GM12878 (cell line): ENCODE measurements at regions not wholly inside any gene's neighbourhood (a gene's known extent, or its start where the extent isn't known, plus 50 kb on each side); places are given as distances from the start of the nearest gene placed in this dataset.

Experiments
- ATAC-seq: fragments of 200-7000 bp; cut with Tn5 transposase; 3 replicates; pipeline ENCODE4 v1.9.1; 2020; ENCODE audit warnings: mild to moderate bottlenecking, moderate library complexity
- BruUV-seq: library from RNA; stranded (reverse); fragments of 400-500 nt; replicated peaks from 2 replicates; lab custom pipeline; 2021; lab: Mats Ljungman, UMichigan
- CTCF ChIA-PET: fragments of 300-600 bp; sonication (Branson Sonifier 250); formaldehyde crosslinking; extraction: SDS; loops from one replicate; lab custom pipeline; 2021; ENCODE audit warnings: inconsistent platforms; lab: Yijun Ruan, JAX
- POLR2A ChIA-PET: fragments of 350-600 bp; formaldehyde crosslinking; extraction: SDS; loops from one replicate; lab custom pipeline; 2021; ENCODE audit warnings: inconsistent platforms; lab: Charles Lee
- RAD21 ChIA-PET: fragments of 300-600 bp; sonication (Branson Sonifier 250); formaldehyde crosslinking; loops from one replicate; lab custom pipeline; 2023; ENCODE audit warnings: antibody characterized with exemption; ENCODE audit not compliant: unreplicated experiment; lab: Charles Lee
- SMC1A ChIA-PET: fragments of 300-600 bp; sonication (Branson Sonifier 250); formaldehyde crosslinking; loops from one replicate; lab custom pipeline; 2023; ENCODE audit not compliant: unreplicated experiment, uncharacterized antibody; lab: Charles Lee
- DNase-seq: peaks from one replicate; pipeline ENCODE4 v3.0.0-alpha.2; 2011; ENCODE audit warnings: low read depth, low spot score
- FAIRE-seq: peaks from 3 replicates; lab custom pipeline; 2011; peaks lifted over from hg19 to GRCh38; lab: Jason Lieb, UNC
- H2AFZ ChIP-seq: 2 replicates; pipeline ENCODE4 v1.6.0; 2011; ENCODE audit warnings: low read depth, low read length, control low read depth; ENCODE audit not compliant: control insufficient read depth
- H3K27ac ChIP-seq: 2 replicates; pipeline ENCODE4 v1.5.1; 2011; ENCODE audit warnings: control low read depth; ENCODE audit not compliant: control insufficient read depth, insufficient read depth
- H3K27me3 ChIP-seq, 2 experiments: replicated peaks in 1 of 2; 2 replicates each; pipeline versions ENCODE4 v1.6.0 to v1.6.1; 2011; ENCODE audit warnings: low read length in 1 of 2; ENCODE audit not compliant: control insufficient read depth in 2 of 2, insufficient read depth in 2 of 2
- H3K36me3 ChIP-seq, 2 experiments: 2 replicates each; pipeline ENCODE4 v1.5.1; 2011; ENCODE audit warnings: low read length in 1 of 2; ENCODE audit not compliant: control insufficient read depth in 2 of 2, insufficient read depth in 2 of 2
- H3K4me1 ChIP-seq: 2 replicates; pipeline ENCODE4 v1.6.1; 2011; ENCODE audit warnings: mild to moderate bottlenecking, low read length, moderate library complexity, mixed read lengths; ENCODE audit not compliant: control insufficient read depth, insufficient read depth
- H3K4me2 ChIP-seq: 2 replicates; pipeline ENCODE4 v1.6.0; 2011; ENCODE audit warnings: control low read depth; ENCODE audit not compliant: control insufficient read depth, insufficient read depth
- H3K4me3 ChIP-seq: fragments of 200-600 bp; sonication (generic); 2 replicates; pipeline ENCODE4 v1.5.1; 2016
- H3K79me2 ChIP-seq: 2 replicates; pipeline ENCODE4 v1.6.0; 2011; ENCODE audit warnings: low read length; ENCODE audit not compliant: control insufficient read depth, insufficient read depth
- H3K9ac ChIP-seq: 2 replicates; pipeline ENCODE4 v1.8.0; 2011; ENCODE audit warnings: low read length, control low read depth, mixed read lengths; ENCODE audit not compliant: control insufficient read depth, insufficient read depth
- H3K9me3 ChIP-seq: replicated peaks from 3 replicates; pipeline ENCODE4 v1.5.1; 2011; ENCODE audit warnings: mild to moderate bottlenecking, low read length; ENCODE audit not compliant: control insufficient read depth, insufficient read depth
- H4K20me1 ChIP-seq: 2 replicates; pipeline ENCODE4 v1.6.0; 2011; ENCODE audit not compliant: control insufficient read depth, insufficient read depth
- EED ChIP-seq: sonication (generic); IDR thresholded peaks from 2 replicates; pipeline ENCODE4 v1.6.1; 2016; ENCODE audit warnings: antibody characterized with exemption, low read depth
- IRF4 ChIP-seq: IDR thresholded peaks from 2 replicates; pipeline ENCODE4 v1.6.1; 2011; ENCODE audit warnings: low read depth, low read length
- JUNB ChIP-seq: IDR thresholded peaks from 2 replicates; pipeline ENCODE4 v1.6.1; 2016; ENCODE audit warnings: antibody characterized with exemption, mild to moderate bottlenecking
- MTA3 ChIP-seq: IDR thresholded peaks from 2 replicates; pipeline ENCODE4 v1.6.1; 2012; ENCODE audit warnings: low read length, inconsistent platforms, borderline replicate concordance
- SPI1 ChIP-seq: IDR thresholded peaks from 2 replicates; pipeline ENCODE4 v1.6.1; 2011; ENCODE audit warnings: low read depth, mild to moderate bottlenecking, low read length, moderate library complexity, borderline replicate concordance; ENCODE audit not compliant: insufficient read depth
- ZNF592 ChIP-seq: fragments of 450-650 bp; IDR thresholded peaks from 2 replicates; pipeline ENCODE4 v1.6.1; 2017; ENCODE audit warnings: mild to moderate bottlenecking, moderate library complexity
- in situ Hi-C: fragments of 300-500 bp; cut with MboI; formaldehyde crosslinking; loops from 9 replicates; pipeline ENCODE4 v1.14.3; 2018; ENCODE audit warnings: mixed read lengths
- intact Hi-C: fragments of 100-400 bp; cut with micrococcal nuclease; formaldehyde crosslinking; loops from one replicate; pipeline ENCODE4 v1.14.2; 2022; ENCODE audit not compliant: unreplicated experiment

GRCh38 chr12:93226361-93226760, 151.4 kb upstream of the NUDT4 start:
- FAIRE-seq (peak; percentile 82), ATAC-seq (peak; percentile 48), DNase-seq (no peak)
- ChIA-PET POLR2A (no interaction called here), CTCF (no interaction called here), RAD21 (no interaction called here), SMC1A (no interaction called here)
- in situ Hi-C loops: no loop called here
- Histone ChIP-seq H2AFZ (peak overlapping the region; percentile 7; the same call in 1 of the 2 replicates), H3K4me2 (no peak overlapping the region), H3K9ac (no peak overlapping the region), H3K9me3 (peaks cover 7% of the 10 kb centered on the region), H3K79me2 (no peaks in the 10 kb centered on the region), H3K4me1 (no peaks in the 10 kb centered on the region; the same call in 1 of the 2 replicates), H3K27me3 (no peaks in the 10 kb centered on the region), H3K4me3 (no peak overlapping the region), H3K36me3 (no peaks in the 10 kb centered on the region), H4K20me1 (no peaks in the 10 kb centered on the region), H3K27ac (no peak overlapping the region)
- no TSS peak for BruUV-seq
- TF ChIP-seq JUNB: peak; percentile 30; the same call in 1 of the 2 replicates
- TF ChIP-seq EED: peak; percentile 31; the same call in 1 of the 2 replicates
- no peak for TF ChIP-seq IRF4
- TF ChIP-seq SPI1: 0 out of 2 replicates have a peak, but pooled peaks have one; percentile 19
- TF ChIP-seq MTA3: no peak
- no peak for TF ChIP-seq ZNF592
- intact Hi-C loops: no loop called here
